GM19035 (cell line): ENCODE measurements at regions not wholly inside any gene's neighbourhood (a gene's known extent, or its start where the extent isn't known, plus 50 kb on each side); places are given as distances from the start of the nearest gene placed in this dataset.
"Not testable (repeated sequence)": the region's sequence is repeated elsewhere in the genome, so short reads cannot be mapped to it uniquely, and the experiment has no call there.

ENCODE experiments used
- ATAC-seq: cut with Tn5 transposase; IDR thresholded peaks from one replicate; pipeline ENCODE4 v1.9.1; 2021; ENCODE audit not compliant: unreplicated experiment

GRCh38 chr6:134822920-134823709, 126.8 kb downstream of the ALDH8A1 start:
- ATAC-seq, result no peak

- no peak for ATAC-seq
Measured at GRCh38 chr6:134821928-134822864, 127.7 kb downstream of the ALDH8A1 start.

- ATAC-seq, result no peak
Measured at GRCh38 chr6:134821397-134821796, 128.5 kb downstream of the ALDH8A1 start.

GRCh38 chr6:134819863-134820800, 129.8 kb downstream of the ALDH8A1 start:
- ATAC-seq, result no peak

- ATAC-seq, result no peak
Measured at GRCh38 chr6:134819236-134819635, 130.7 kb downstream of the ALDH8A1 start.

GRCh38 chr6:134817448-134817847, 132.5 kb downstream of the ALDH8A1 start:
- no peak for ATAC-seq

GRCh38 chr6:134816780-134817179, 133.1 kb downstream of the ALDH8A1 start:
- no peak for ATAC-seq

- no peak for ATAC-seq
Measured at GRCh38 chr6:134816300-134816699, 133.6 kb downstream of the ALDH8A1 start.

- ATAC-seq, result no peak
Measured at GRCh38 chr6:134814076-134814695, 135.7 kb downstream of the ALDH8A1 start.

- ATAC-seq, result no peak
Measured at GRCh38 chr6:134813146-134813545, 136.8 kb downstream of the ALDH8A1 start.

- no peak for ATAC-seq
Measured at GRCh38 chr6:134810402-134810801, 139.5 kb downstream of the ALDH8A1 start.

GRCh38 chr6:134809130-134809529, 140.8 kb downstream of the ALDH8A1 start:
- no peak for ATAC-seq

- no peak for ATAC-seq
Measured at GRCh38 chr6:134806180-134806798, 143.6 kb downstream of the ALDH8A1 start.

- ATAC-seq, result no peak
Measured at GRCh38 chr6:134805168-134805567, 144.7 kb downstream of the ALDH8A1 start.

GRCh38 chr6:134804311-134804710, 145.6 kb downstream of the ALDH8A1 start:
- ATAC-seq, result not testable (repeated sequence)

GRCh38 chr6:134802426-134803058, 147.4 kb downstream of the ALDH8A1 start:
- no peak for ATAC-seq

GRCh38 chr6:134797400-134798113, 152.3 kb downstream of the ALDH8A1 start:
- no peak for ATAC-seq

GRCh38 chr6:134795691-134796090, 154.2 kb downstream of the ALDH8A1 start:
- no peak for ATAC-seq

GRCh38 chr6:134795001-134795400, 154.9 kb downstream of the ALDH8A1 start:
- ATAC-seq, result no peak
